SK-MEL-5 (cell line): ENCODE measurements at regions not wholly inside any gene's neighbourhood (a gene's known extent, or its start where the extent isn't known, plus 50 kb on each side); places are given as distances from the start of the nearest gene placed in this dataset.

ENCODE experiments used
- small RNA-seq, 2 experiments: library from RNA; depleted of rRNA; stranded (forward); fragments of <200 nt; gene quantifications; one replicate each; pipeline ENCODE3, GENCODE V24; 2014

Small RNAs in the stretch of these regions (small RNA-seq; reads per million reads assigned to genes)
- gene RNU6-718P: 0 reads per million in 2 experiments
